ENCODE measurements at regions not wholly inside any gene's neighbourhood (a gene's known extent, or its start where the extent isn't known, plus 50 kb on each side); places are given as distances from the start of the nearest gene placed in this dataset.

DNA sequence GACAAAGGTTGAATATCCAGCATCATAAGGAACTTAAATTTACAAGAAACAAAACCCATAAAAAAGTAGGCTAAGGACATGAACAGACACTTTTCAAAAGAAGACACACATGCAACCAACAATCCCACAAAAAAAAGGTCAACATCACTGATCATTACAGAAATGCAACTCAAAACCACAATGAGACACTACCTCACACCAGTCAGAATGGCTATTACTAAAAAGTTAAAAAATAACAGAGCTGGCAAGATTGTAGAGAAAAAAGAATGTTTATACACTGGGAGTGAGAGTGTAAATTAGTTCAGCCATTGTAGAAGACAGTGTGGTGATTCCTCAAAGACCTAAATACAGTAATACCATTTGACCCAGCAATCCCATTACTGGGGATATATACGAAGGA lies 474.7 kb downstream of the TRIML1 start:
- Histone ChIP-seq H3K4me3 (no peak overlapping the region), H3K27ac (no peak overlapping the region), H3K9me3 (no peaks in the 10 kb centered on the region), H3K4me1 (ENCODE audit: insufficient read depth) (no peaks in the 10 kb centered on the region), H3K27me3 (no peaks in the 10 kb centered on the region), H3K36me3 (no peaks in the 10 kb centered on the region)
- intact Hi-C loops (cut with DNase I) = no loop called here
- WGBS, 3 donors = 85 to 93% (median 86%) methylated on average over 1 of the region's 1 CpG
- no peak for DNase-seq
- TF ChIP-seq, protein P1, sequence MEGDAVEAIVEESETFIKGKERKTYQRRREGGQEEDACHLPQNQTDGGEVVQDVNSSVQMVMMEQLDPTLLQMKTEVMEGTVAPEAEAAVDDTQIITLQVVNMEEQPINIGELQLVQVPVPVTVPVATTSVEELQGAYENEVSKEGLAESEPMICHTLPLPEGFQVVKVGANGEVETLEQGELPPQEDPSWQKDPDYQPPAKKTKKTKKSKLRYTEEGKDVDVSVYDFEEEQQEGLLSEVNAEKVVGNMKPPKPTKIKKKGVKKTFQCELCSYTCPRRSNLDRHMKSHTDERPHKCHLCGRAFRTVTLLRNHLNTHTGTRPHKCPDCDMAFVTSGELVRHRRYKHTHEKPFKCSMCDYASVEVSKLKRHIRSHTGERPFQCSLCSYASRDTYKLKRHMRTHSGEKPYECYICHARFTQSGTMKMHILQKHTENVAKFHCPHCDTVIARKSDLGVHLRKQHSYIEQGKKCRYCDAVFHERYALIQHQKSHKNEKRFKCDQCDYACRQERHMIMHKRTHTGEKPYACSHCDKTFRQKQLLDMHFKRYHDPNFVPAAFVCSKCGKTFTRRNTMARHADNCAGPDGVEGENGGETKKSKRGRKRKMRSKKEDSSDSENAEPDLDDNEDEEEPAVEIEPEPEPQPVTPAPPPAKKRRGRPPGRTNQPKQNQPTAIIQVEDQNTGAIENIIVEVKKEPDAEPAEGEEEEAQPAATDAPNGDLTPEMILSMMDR (IDR thresholded peaks at IDR 0.05) = no peak
- TF ChIP-seq POLR2A (IDR thresholded peaks at IDR 0.05) = no peak
- TF ChIP-seq EP300 (IDR thresholded peaks at IDR 0.05) = no peak

DNA sequence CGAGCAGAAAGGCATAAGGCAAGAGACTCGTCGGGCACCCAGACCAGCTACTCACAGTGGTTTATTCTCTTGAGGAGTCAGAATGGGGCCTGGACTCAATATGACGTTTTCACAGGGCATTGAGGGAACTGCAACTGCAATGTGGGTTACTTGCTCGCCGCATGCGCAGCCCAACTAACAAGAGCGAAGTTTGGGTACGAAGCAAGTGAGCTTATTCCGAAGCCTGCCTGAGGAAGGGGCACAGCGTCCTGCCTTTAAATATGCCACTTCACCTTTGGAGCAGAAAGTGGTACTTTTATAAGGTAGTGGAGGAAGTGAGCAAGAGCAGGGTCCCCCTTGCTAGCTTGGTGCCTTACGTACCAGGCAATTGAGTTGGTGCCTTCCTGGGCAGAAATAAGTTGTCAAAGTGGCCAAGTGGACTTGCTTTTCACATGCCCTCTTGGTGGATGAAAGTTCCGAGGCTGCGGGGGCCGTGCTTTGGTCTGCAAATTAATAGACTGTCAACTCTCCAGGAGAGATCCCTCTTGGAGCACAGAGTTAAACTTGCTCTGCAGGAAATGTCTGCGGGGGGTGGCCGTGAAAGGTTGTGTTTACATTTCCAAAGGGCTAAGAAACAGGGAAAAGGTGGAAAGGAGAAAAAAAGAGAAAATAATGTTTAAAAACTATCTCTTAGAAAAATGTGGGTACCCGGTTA lies 480.4 kb downstream of the TRIML1 start:
- Histone ChIP-seq H3K9me3 (no peaks in the 10 kb centered on the region), H3K4me3 (no peak overlapping the region), H3K27me3 (no peaks in the 10 kb centered on the region), H3K27ac (no peak overlapping the region), H3K36me3 (no peaks in the 10 kb centered on the region), H3K4me1 (ENCODE audit: insufficient read depth) (no peaks in the 10 kb centered on the region)
- no peak for TF ChIP-seq EP300 (IDR thresholded peaks at IDR 0.05)
- TF ChIP-seq, protein P1 (IDR thresholded peaks at IDR 0.05) = no peak
- no peak for TF ChIP-seq POLR2A (IDR thresholded peaks at IDR 0.05)
- no peak for DNase-seq
- WGBS, 3 donors = 62 to 73% (median 69%) methylated on average over 18 of the region's 18 CpGs
- intact Hi-C loops (cut with DNase I) = no loop called here

DNA sequence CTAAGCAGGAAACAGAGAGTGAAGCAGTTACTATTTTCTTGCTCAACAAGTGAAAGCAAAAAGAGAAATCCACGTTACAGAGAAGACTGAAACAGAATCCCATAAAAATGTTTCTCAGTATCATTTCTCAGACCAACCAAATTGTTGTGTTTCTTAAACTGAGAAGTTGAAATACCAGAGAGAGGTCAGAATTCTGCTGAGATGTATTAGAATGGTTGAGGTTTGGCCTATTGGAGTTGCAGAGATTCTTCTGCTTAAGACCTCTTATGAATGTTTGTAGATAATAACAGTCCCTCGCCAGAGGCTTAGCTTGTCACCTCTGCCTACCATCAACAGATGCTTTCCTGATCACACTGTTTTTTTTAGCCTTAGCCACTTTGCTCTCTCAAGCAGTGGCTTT lies 481.4 kb downstream of the TRIML1 start:
- WGBS, 3 donors = 55 to 78% (median 62%) methylated on average over 2 of the region's 2 CpGs
- no peak for DNase-seq
- Histone ChIP-seq H3K4me3 (no peak overlapping the region), H3K27me3 (no peaks in the 10 kb centered on the region), H3K9me3 (no peaks in the 10 kb centered on the region), H3K4me1 (ENCODE audit: insufficient read depth) (no peaks in the 10 kb centered on the region), H3K27ac (no peak overlapping the region), H3K36me3 (no peaks in the 10 kb centered on the region)
- TF ChIP-seq EP300 (IDR thresholded peaks at IDR 0.05) (no peak), POLR2A (IDR thresholded peaks at IDR 0.05) (no peak)
- TF ChIP-seq, protein P1 (IDR thresholded peaks at IDR 0.05) = no peak
- intact Hi-C loops (cut with DNase I) = no loop called here

DNA sequence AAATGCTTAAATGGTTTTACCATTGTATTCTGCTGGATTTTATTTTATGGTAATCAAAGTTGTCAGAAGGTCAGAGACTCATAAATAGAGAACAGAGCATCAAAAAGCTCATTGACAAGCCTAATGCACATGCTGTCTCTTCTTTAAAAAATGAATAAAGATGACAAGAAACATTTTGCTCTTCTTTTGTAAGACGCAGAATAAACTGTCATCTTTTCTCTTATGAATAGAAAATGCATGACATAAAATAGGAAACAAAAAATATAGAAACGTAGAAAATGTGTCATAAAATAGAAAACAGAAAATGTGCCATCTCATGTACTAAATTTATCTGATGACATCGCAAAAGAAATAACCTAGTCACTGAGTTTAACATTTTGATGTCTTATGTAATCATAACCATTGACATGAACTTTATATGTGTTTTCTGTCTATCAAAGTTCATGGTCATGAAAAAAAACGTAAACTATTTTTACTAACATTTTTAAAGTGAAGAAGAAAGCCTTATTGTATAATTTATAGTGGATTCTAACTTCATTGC lies 484.1 kb downstream of the TRIML1 start:
- no peaks in the 10 kb centered on the region for H3K36me3 ChIP-seq
- no peak for DNase-seq
- no peak overlapping the region for H3K27ac ChIP-seq
- no peaks in the 10 kb centered on the region for H3K9me3 ChIP-seq
- no peak overlapping the region for H3K4me3 ChIP-seq
- H3K27me3 ChIP-seq = no peaks in the 10 kb centered on the region
- 47 to 50% (median 47%) methylated on average over 4 of the region's 4 CpGs for WGBS, 3 donors
- H3K4me1 ChIP-seq (ENCODE audit: insufficient read depth) = no peaks in the 10 kb centered on the region
- TF ChIP-seq POLR2A (IDR thresholded peaks at IDR 0.05) (no peak), EP300 (IDR thresholded peaks at IDR 0.05) (no peak)
- TF ChIP-seq, protein P1 (IDR thresholded peaks at IDR 0.05) = no peak
- intact Hi-C loops (cut with DNase I) = no loop called here
